Skeletal muscle satellite cell (primary cell): ENCODE measurements at regions not wholly inside any gene's neighbourhood (a gene's known extent, or its start where the extent isn't known, plus 50 kb on each side); places are given as distances from the start of the nearest gene placed in this dataset.

Experiments
- H3K27me3 ChIP-seq: 2 replicates; pipeline ENCODE4 v1.7.0; 2013; ENCODE audit warnings: low read length; ENCODE audit not compliant: control insufficient read depth, insufficient read depth
- H3K36me3 ChIP-seq: 2 replicates; pipeline ENCODE4 v1.7.0; 2013; ENCODE audit warnings: mild to moderate bottlenecking, control low read depth, low read length; ENCODE audit not compliant: insufficient read depth
- H3K4me1 ChIP-seq: 2 replicates; pipeline ENCODE4 v1.7.0; 2013; ENCODE audit warnings: low read length; ENCODE audit not compliant: control insufficient read depth, insufficient read depth
- H3K4me2 ChIP-seq: 2 replicates; pipeline ENCODE4 v1.7.0; 2013; ENCODE audit warnings: mild to moderate bottlenecking, low read length
- H3K4me3 ChIP-seq: 2 replicates; pipeline ENCODE4 v1.7.0; 2013; ENCODE audit warnings: low read length
- H3K9ac ChIP-seq: 2 replicates; pipeline ENCODE4 v1.7.0; 2013; ENCODE audit warnings: mild to moderate bottlenecking, low read depth, low read length, moderate library complexity
- H3K9me3 ChIP-seq: replicated peaks from 2 replicates; pipeline ENCODE4 v1.7.0; 2013; ENCODE audit warnings: mild to moderate bottlenecking, control low read depth, low read length

DNA sequence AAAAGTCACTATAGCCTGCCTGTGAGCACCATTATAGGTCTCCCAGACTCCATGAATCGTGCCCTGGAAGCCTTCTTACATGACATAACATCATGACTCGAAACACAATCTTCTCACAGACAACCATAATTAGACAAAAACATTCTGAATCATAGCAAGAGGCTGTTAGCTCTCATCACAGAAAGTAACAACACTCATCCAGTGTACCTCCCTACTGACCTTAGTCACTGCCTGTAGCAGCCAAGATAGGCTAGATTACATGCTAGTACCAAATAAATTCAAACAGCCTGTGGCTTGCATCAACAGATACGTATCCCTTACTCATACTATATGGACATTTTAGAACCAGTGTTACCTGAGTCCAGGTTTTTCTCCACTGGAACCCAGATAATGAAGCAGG lies 663.8 kb upstream of the FOXG1 start:
- H3K4me2 ChIP-seq = no peak overlapping the region
- H3K4me1 ChIP-seq = no peaks in the 10 kb centered on the region
- no peak overlapping the region for H3K9ac ChIP-seq
- H3K4me3 ChIP-seq = no peak overlapping the region
- no peaks in the 10 kb centered on the region for H3K36me3 ChIP-seq
- H3K27me3 ChIP-seq = no peaks in the 10 kb centered on the region
- no peaks in the 10 kb centered on the region for H3K9me3 ChIP-seq

GRCh38 chr14:28113311-28113710 lies 653.3 kb upstream of the FOXG1 start:
- no peak overlapping the region for H3K9ac ChIP-seq
- H3K9me3 ChIP-seq = peaks cover 2% of the 10 kb centered on the region
- H3K4me3 ChIP-seq = no peak overlapping the region
- no peak overlapping the region for H3K4me2 ChIP-seq
- H3K36me3 ChIP-seq = no peaks in the 10 kb centered on the region
- no peaks in the 10 kb centered on the region for H3K4me1 ChIP-seq
- no peaks in the 10 kb centered on the region for H3K27me3 ChIP-seq

DNA sequence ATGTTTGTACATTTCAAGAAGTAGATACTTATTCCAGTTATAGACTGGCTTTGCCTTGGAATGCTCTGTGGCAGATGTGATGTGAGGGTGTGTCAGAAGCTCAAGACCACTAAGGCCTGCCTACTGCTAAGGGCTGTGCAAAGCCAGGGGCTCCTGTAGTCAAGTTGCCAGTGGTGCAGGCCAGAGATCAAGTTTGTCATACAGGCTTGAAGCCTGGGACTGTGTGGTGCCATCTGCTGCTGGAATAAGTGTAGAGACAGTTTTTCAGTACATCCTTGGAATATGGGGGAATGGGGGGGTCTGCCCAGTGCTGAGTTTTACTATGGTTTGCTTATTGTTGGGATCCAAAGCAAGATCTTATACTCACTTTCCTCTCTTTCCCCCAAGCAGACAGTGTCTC lies 649.9 kb upstream of the FOXG1 start:
- no peak overlapping the region for H3K9ac ChIP-seq
- H3K4me2 ChIP-seq = no peak overlapping the region
- H3K4me1 ChIP-seq = no peaks in the 10 kb centered on the region
- no peaks in the 10 kb centered on the region for H3K9me3 ChIP-seq
- no peak overlapping the region for H3K4me3 ChIP-seq
- H3K27me3 ChIP-seq = no peaks in the 10 kb centered on the region
- H3K36me3 ChIP-seq = no peaks in the 10 kb centered on the region

- Histone ChIP-seq H3K27me3 (no peaks in the 10 kb centered on the region), H3K9me3 (no peaks in the 10 kb centered on the region), H3K4me1 (no peaks in the 10 kb centered on the region), H3K9ac (no peak overlapping the region), H3K4me3 (no peak overlapping the region), H3K36me3 (no peaks in the 10 kb centered on the region), H3K4me2 (no peak overlapping the region)
These were observed 646.7 kb upstream of the FOXG1 start for GRCh38 chr14:28119849-28120248.

GRCh38 chr14:28120391-28120790 lies 646.2 kb upstream of the FOXG1 start:
- Histone ChIP-seq H3K9ac (no peak overlapping the region), H3K4me3 (no peak overlapping the region), H3K4me2 (no peak overlapping the region), H3K27me3 (no peaks in the 10 kb centered on the region), H3K9me3 (no peaks in the 10 kb centered on the region), H3K4me1 (no peaks in the 10 kb centered on the region), H3K36me3 (no peaks in the 10 kb centered on the region)

- Histone ChIP-seq H3K4me3 (no peak overlapping the region), H3K4me1 (no peaks in the 10 kb centered on the region), H3K27me3 (no peaks in the 10 kb centered on the region), H3K36me3 (no peaks in the 10 kb centered on the region), H3K9me3 (no peaks in the 10 kb centered on the region), H3K4me2 (no peak overlapping the region), H3K9ac (no peak overlapping the region)
These were observed 644.9 kb upstream of the FOXG1 start for GRCh38 chr14:28121512-28122297.

DNA sequence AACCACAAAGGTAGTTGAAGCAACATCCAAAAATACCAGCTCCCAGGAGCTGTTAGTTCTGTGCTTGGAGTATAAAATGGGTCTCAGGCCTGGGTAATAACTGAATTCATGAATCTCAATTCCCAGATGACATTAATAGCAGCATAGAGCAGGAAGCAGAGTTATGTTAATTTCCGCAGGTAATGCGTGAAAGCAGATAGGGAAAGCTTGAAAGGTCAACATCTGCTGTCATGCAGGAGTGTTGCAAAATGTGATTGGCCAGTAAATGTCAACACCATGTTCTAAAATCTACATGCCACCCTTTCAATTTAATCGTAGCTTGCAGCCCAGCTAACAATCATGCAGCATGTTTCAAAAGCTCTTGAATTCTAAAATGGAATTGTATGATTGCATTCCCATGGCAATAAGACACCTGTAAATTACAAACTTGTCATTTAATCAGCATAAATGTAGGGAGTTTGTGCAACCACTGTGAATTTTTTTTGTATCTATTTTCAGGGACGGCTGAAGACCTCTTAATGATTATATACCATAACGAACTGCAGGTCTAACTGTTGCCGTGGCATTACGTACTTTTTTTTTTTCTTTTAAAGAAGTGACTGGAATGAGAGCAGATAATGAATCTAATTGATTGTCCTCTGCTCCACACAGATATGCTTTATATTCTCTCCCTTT lies 635.8 kb upstream of the FOXG1 start:
- H3K27me3 ChIP-seq = no peaks in the 10 kb centered on the region

GRCh38 chr14:28138341-28138740 lies 628.2 kb upstream of the FOXG1 start:
- Histone ChIP-seq H3K4me2 (no peak overlapping the region), H3K9ac (no peak overlapping the region), H3K9me3 (no peaks in the 10 kb centered on the region)

More for the DNA sequence above, 635.8 kb upstream of the FOXG1 start:
- no peak overlapping the region for H3K4me2 ChIP-seq
- peaks cover 9% of the 10 kb centered on the region for H3K9me3 ChIP-seq
- no peak overlapping the region for H3K4me3 ChIP-seq
- no peak overlapping the region for H3K9ac ChIP-seq
- no peaks in the 10 kb centered on the region for H3K4me1 ChIP-seq
- no peaks in the 10 kb centered on the region for H3K36me3 ChIP-seq

GRCh38 chr14:28141662-28142061 lies 624.9 kb upstream of the FOXG1 start:
- Histone ChIP-seq H3K36me3 (no peaks in the 10 kb centered on the region), H3K27me3 (no peaks in the 10 kb centered on the region), H3K9me3 (peaks cover 4% of the 10 kb centered on the region), H3K9ac (no peak overlapping the region), H3K4me1 (no peaks in the 10 kb centered on the region), H3K4me2 (no peak overlapping the region), H3K4me3 (no peak overlapping the region)

More at GRCh38 chr14:28138341-28138740, 628.2 kb upstream of the FOXG1 start:
- Histone ChIP-seq H3K4me1 (no peaks in the 10 kb centered on the region), H3K36me3 (no peaks in the 10 kb centered on the region), H3K4me3 (no peak overlapping the region), H3K27me3 (no peaks in the 10 kb centered on the region)

DNA sequence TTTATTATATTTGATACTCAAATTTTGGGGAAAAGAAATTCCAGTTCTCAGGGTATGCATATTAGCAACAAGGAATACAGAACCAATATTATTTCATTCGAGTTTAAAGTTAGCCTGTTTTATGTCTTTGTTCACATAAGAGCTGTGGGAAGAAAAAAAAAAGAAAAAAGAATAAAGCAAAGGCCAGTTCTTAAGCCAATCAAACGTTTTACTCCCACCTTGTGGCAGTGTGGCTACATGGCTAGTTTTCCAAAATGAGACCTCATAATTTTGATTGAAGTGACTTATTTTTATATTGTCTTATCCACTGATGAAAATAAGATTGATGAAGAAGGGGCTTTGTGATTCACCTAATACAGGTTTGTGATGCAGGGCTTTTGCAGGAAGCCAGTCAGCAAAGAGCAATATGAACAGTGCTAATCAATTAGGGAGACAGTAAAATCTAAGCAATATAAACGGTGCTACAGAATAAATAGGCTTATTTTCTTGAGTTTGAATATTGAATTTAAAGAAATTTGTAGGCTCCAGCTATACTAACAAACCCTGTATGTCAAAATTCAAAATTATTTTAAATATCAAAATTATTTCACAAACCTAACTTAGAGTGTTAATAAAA lies 624.1 kb upstream of the FOXG1 start:
- no peak overlapping the region for H3K4me2 ChIP-seq
- H3K4me1 ChIP-seq = no peaks in the 10 kb centered on the region
- H3K36me3 ChIP-seq = no peaks in the 10 kb centered on the region
- H3K9me3 ChIP-seq = peaks cover 4% of the 10 kb centered on the region
- no peak overlapping the region for H3K9ac ChIP-seq
- H3K27me3 ChIP-seq = no peaks in the 10 kb centered on the region
- no peak overlapping the region for H3K4me3 ChIP-seq

- Histone ChIP-seq H3K9ac (no peak overlapping the region), H3K4me2 (no peak overlapping the region), H3K27me3 (no peaks in the 10 kb centered on the region), H3K36me3 (no peaks in the 10 kb centered on the region), H3K9me3 (peaks cover 4% of the 10 kb centered on the region), H3K4me1 (no peaks in the 10 kb centered on the region), H3K4me3 (no peak overlapping the region)
These were observed 623.3 kb upstream of the FOXG1 start for GRCh38 chr14:28143316-28143715.
